ENCODE measurements at regions not wholly inside any gene's neighbourhood (a gene's known extent, or its start where the extent isn't known, plus 50 kb on each side); places are given as distances from the start of the nearest gene placed in this dataset.
"Not testable (repeated sequence)": the region's sequence is repeated elsewhere in the genome, so short reads cannot be mapped to it uniquely, and the experiment has no call there.

DNA sequence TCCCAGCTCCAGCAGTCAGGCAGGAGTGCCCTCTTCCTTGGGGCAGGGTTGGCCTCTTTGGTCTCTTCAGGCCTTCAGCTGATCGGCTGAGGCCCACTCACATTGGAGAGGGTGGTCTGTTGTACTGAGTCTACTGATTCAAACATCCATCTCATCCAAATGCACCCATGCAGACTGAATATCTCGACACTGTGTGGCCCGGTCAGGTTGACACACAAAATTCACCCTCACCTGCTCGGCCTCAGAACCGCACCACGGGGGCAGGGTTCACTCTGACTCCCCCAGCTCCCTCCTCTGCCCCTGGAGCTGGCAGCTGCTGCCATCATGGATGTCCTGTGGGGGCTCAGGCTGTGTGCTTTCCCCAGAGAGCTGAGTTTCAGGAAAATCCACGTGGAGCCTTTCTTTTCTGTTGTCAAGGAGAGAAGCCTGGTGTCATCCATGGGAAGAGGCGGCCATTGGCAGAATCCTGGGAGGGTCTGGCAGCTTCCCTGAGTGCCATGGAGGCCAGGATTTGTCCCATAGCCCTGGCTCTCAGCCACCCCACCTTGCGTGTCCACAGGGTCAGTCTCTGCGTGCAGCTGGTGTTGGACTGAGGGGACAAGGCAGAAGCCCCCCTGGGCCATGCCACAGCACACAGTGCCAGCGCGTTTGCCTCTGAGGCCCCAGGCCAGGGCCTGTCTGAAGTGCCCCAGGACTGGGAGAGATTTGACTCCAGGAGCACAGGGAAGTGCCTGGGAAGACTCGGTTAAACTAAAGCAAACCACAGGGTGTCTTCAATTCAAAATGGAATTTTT is 114.1 kb downstream of the ERMARD start:
- ATAC-seq = no peak
- intact Hi-C loops (cut with micrococcal nuclease) = no loop called here
- DNase-seq = no peak

DNA sequence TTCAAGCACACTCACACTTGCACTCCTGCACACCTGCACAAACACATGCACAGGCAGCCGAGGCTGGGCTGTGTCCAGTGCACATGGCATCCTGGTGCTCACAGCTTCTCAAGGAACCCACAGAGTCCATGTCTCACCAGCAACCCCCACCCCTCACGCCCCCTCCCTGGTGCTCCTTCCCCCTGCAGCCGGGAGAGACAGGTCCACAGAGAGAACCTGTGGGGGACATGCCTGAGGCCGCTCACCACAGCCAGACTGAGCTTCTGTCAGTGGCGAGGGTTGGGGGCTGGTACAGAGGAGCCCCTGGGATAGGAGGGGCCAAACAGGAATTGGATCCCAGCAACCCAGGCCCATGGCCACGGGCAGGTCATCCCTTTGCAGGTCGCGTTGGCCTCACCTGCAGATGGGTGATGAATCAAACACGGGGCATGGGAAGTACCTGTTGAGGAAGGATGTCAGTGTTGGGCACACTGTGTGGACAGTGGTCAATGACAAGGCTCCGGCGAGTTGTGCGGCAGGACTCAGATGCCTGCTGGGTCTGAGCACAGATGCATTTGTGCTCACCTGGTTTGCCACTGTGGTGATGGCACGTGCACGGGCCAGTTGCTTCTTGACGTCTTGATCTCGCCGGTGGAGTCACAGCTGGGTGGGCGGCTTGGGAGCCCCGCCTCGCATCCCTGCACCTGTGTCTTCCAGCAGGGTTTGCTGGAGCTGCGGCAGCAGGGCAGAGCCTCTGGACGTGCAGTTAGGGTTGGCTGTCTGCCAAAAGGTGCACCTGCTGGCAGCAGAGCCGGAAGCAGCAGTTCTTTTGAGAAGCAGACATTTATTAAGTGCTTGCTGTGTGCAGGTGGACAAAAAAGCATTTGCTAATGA is 113.0 kb downstream of the ERMARD start:
- no peak for DNase-seq
- ATAC-seq = no peak
- intact Hi-C loops (cut with micrococcal nuclease) = no loop called here

DNA sequence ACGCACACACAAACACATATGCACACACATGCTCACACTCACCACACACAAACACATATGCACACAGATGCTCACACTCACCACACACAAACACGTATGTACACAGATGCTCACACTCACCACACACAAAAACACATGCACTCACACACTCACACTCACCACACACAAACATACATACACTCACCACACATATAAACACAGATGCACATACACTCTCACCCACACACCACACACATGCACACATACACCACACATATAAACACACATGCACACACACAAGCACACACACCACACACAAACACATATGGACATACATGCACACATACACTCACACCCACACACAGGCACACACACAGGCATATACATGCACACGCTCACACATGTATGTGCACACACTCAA is 112.3 kb downstream of the ERMARD start:
- ATAC-seq = no peak
- intact Hi-C loops (cut with micrococcal nuclease) = no loop called here
- no peak for DNase-seq

DNA sequence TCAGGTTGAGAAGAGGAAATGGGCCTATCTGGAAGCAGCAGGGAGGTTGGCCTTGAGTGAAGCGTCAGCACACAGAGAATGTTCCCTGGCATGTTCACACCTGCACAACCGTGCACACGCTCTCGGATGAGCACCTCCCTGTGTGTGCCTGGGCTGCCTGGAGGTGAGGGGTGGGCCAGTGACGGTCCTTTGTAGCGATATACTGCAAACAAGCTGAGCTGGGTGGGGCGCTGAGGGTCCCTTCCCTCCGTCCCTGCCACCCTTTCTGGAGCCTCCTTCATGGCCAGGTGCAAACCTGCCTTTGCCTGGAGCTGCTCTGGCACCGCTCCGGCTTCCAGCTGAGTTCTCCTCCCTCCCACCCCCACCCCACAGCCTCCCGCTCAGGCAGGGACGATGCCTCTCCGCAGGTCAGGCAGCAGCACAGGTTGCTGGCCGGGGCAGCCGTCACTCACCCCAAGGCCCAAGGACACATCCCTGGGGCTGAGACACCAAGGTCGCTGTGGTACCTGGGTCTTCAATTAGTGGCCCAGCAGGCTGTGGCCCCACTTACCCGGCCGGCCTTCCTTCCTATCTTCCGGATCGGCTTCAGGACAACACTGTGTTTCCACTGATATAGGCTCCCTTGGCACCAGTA is 111.6 kb downstream of the ERMARD start:
- intact Hi-C loops (cut with micrococcal nuclease) = no loop called here
- no peak for DNase-seq
- no peak for ATAC-seq

DNA sequence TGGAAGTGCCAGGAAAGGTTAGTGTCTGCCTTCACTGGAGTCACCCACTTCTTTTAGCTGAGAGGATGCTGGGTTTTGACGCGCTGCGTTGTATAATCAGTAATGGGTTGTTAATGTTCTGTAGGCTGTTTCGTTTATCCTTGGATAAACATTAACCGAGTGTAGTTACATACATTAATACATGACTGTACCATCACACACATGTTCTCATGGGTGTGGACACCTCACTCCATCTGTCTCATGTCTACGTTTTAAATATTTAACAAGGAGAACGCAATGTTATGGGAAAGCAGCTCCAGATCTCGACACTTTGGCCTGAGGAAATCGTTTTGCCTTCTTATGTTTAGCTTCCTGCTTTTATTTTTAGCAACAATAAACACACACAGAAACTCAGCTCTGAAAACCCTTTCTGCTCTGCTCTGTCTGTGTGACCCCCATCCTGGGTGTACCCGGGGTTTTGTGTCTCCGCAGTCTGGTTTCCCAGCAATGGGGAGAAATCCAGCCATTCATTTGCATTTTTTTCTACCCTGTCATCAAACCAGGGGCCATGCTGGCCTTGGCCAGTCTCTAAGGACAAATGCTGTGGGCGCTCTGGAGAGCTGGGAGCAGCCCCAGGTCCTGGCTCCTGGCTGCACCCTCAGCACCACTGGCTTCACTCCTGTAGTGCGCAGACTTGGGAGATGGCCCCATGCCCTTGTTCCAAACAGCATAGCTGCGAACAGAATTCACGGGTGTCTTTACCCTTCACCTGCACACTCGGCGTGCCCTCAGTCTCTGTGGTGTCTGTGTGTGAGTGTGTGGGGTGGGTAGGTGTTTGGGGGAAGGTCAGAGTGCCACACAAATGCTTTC is 110.8 kb downstream of the ERMARD start:
- no peak for DNase-seq
- intact Hi-C loops (cut with micrococcal nuclease) = no loop called here

DNA sequence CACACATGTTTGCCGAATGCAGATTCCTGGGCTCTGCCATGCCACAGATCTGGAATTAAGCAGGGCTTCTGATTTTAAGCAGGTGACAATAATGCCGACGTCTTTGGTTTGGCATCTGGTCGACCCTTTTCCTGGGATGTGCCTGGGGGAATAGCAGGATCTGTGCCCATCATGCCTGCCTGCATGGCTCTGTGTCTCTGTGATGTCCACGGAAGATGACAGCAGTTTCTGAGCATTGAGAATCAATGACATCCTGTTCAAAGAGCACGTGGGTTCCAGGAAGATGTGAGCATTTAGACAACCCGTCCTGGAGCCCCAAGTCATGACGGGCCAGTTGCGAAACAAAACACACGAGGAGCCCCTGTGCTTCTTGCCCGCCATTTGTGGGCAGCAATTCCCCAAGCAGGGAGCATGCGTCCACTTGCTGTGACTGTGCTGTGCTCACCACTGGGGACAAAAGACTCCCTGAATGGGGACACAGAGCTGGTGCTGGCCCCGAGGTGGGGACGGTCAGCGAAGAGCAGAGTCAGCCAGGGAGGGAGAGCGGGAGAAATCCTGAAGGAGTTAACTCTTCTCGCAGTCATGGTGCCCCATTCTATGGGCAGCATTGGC is 110.1 kb downstream of the ERMARD start:
- no peak for ATAC-seq
- DNase-seq = no peak
- intact Hi-C loops (cut with micrococcal nuclease) = no loop called here

More for the DNA sequence above, 110.8 kb downstream of the ERMARD start:
- ATAC-seq = no peak

DNA sequence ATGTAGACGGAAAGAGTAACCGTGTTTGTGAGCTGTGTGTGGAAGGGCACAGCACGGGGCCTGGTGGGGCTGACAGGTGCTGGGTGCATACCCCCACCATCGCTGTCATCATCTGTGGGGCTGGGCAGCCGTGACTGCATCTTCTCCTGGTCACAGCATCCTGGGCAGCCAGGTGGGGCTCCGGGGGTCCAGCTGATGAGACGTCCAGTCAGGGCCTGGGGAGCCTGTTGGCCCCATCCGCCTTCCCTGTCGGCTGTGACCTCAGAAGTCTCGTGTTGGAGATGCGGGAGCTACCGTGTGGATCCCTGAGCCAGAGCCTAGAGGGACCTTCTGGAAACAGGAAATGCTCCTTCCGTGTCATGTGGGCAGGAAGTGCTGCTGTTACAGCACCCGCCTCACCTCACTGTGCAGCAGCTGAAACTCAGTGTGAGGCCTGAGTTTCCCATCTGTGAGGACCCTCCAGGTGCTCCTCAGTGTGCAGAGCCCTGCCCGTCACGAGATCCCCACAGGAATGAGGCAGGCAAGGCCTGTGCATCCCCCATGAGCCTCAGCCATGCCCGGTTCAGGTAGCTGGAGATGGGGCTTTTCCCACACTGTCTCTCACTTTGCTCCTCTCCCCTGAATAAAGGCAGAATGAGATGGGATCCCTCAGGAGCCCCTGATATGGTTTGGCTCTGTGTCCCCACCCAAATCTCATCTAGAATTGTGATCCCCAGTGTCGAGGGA is 108.7 kb downstream of the ERMARD start:
- DNase-seq (no peak), ATAC-seq (peak; percentile 33)
- intact Hi-C loops (cut with micrococcal nuclease) = no loop called here

DNA sequence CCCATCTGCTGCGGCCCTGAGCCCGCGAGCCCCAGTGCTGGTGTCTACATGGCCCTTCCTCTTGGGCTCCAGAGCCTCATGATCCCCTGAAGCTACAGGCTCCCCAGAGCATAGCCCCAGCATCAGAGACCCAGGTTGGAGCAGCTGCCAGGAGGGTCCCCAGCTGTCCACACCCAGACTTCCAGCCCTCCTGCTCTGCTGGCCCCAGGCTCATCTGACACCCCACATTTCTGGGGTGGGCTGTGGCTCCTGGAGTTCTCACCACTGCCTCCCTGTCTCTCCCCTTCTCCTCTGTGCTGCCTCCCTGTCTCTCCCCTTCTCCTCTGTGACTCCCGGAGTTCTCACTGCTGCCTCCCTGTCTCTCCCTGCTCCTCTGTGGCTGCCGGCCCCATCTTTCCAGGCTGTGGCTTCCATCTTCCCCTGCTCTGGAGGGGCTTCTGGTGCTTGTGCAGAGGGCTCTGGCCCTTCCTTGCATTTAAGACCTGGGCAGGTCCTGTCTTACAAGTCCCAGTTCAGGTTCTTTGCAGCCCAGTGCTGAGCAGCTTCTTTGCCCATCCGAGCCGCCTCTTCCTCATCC is 108.1 kb downstream of the ERMARD start:
- DNase-seq = no peak
- intact Hi-C loops (cut with micrococcal nuclease) = no loop called here
- no peak for ATAC-seq

DNA sequence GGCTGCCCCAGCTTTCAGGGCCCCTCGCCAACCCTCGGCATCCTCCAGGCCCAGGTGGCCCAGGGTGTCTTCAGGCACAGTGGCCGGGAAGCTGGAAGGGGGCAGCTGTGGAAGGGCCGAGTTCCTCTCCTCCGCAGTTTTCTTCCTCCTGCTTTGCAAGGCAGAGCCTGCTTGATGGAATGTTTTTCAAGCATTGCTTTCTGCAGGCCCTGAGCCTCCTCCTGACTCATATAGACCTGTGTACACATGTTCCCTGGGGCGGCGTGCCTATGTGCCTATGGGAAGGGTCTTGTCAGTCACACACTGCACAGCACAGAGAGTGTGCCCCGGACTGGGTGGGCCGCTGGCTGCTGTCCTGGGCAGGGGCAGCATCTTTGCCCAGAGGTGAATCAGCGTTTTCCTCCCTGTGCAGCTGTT is 107.5 kb downstream of the ERMARD start:
- DNase-seq (no peak), ATAC-seq (no peak)
- intact Hi-C loops (cut with micrococcal nuclease) = no loop called here

DNA sequence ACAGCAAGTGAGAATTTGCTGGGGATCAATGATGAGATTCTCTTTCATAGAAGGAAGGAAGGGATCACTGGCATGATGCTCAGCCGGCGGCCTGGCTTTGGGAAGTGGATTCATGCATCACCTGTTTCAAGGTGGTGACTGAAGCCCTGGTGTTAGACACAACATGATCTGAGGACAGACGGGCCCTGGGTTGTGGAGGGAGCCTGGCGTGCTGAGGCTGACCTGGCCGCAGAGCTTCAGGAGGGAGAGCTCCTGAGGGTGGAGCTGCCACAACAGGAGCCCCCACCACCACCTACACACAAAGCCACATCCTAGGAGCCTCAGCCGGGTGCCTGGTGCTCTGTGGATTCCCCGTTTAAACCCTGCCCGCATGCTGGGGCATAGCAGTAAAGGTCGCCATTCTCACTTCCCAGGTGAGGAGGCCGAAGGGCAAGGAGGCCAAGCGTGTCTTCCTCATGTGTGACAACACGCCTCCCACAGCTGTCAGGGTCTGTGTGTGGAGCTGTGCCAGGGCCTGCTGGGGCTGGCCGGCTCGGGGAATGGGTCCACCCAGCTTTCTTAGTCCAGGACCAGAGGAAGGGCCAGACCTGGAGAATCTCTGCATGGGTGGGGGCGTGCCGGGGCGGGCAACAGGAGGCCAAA is 107.0 kb downstream of the ERMARD start:
- no peak for ATAC-seq
- DNase-seq = no peak
- intact Hi-C loops (cut with micrococcal nuclease) = no loop called here

DNA sequence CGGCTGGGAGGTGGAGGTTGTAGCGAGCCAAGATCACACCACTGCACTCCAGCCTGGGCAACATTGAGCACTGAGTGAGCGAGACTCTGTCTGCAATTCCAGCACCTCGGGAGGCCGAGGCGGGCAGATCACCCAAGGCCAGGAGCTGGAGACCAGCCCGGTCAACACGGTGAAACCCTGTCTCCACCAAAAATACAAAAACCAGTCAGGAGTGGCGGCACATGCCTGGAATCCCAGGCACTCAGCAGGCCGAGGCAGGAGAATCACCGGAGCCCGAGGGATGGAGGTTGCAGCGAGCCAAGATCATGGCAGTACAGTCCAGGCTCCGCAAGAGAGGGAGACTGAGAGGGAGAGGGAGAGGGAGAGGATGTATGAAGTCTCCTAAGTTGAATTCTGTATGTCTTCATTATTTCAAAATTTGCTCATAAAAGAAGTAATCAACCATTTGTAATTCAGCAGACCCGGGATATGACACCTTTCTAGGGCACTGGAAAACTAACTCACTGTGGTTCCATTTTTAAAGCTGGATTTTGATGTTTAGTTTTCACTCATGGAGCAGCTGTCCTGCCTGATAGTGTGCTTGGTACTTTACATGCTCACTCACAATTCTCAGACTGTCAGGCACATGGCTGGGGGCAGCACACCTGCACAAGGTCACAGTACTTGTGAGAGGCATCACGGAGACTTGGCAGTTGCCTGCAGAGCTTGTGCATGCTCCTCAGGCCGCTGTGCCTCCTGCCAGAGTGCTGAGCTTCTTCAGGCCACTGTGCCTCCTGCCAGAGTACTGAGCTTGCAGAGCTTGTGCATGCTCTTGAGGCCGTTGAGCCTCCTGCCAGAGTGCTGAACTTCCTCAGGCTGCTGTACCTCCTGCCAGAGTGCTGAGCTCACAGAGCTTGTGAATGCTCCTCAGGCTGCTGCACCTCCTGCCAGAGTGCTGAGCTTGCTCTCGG is 106.2 kb downstream of the ERMARD start:
- no peak for DNase-seq
- intact Hi-C loops (cut with micrococcal nuclease) = no loop called here
- ATAC-seq = no peak

DNA sequence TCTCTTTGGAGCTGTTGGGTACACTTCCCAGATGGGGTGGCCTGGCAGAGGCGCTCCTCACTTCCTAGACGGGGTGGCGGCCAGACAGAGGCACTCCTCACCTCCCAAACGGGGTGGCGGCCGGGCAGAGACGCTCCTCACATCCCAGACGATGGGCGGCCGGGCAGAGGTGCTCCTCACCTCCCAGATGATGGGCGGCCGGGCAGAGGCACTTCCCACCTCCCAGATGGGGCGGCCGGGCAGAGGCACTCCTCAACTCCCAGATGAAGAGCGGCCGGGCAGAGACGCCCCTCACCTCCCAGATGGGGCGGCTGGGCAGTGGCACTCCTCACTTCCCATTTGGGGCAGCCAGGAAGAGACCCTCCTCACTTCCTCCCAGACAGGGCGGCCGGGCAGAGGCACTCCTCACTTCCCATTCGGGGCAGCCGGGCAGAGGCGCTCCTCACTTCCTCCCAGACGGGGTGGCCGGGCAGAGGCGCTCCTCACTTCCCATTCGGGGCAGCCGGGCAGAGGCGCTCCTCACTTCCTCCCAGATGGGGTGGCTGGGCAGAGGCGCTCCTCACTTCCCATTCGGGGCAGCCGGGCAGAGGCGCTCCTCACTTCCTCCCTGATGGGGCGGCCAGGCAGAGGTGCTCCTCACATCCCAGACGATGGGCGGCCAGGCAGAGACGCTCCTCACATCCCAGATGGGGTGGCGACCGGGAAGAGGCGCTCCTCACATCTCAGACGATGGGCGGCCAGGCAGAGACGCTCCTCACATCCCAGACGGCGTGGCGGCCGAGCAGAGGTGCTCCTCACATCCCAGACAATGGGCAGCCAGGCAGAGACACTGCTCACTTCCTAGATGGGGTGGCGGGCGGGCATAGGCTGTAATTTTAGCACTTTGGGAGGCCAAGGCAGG is 105.3 kb downstream of the ERMARD start:
- ATAC-seq; intact Hi-C loops (cut with micrococcal nuclease); DNase-seq: not testable (repeated sequence)

DNA sequence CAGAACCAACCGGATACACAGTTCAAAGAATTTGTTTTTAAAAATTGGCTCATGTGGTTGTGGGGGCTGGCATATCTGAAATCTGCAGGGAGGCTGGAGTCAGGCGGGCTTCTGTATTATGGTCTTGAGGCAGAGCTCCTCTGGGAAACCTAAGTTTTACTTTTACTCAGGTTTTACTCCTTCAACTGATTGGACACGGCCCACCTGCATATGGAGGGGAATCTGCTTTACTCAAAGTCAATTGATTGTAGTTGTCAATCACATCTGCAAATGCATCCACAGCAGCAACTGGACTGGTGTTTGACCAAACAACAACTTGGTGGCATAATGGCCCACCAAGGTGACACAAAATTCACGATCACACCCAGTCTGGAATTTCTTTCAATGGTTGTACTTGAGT is 103.4 kb downstream of the ERMARD start:
- ATAC-seq = no peak
- intact Hi-C loops (cut with micrococcal nuclease) = no loop called here
- no peak for DNase-seq

DNA sequence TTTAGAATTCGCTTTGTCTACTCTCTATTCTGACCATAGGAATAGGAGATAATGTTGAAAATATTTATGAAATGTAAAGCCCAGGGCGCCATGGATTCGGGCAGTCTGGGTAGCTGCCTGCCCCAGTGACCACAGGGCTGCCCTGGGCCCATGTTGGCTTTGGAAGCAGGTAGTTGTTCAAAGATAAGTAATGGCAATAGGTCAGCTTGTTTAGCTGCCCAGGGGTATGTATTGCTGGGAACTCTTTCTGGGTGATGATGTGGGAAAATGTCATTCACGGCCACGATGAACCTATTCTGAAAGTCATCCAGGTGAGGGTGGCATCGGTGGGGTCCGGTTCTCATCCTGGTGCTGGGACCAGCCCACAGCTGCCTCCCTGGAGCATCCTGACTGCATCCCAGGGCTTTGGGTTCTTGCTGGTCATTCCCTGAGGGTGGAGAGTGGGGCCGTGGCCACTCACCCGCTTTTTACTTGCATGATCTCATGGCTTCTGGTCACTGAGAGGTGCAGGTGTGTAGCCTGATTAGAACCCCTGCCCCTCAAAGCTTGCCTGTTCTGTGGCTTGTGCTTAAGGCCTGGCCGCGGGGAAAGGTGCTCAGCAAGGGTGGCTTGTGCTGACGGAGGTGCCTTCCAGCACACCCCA is 102.8 kb downstream of the ERMARD start:
- intact Hi-C loops (cut with micrococcal nuclease) = no loop called here
- no peak for ATAC-seq
- no peak for DNase-seq
